WTC11 (cell line): ENCODE measurements at regions not wholly inside any gene's neighbourhood (a gene's known extent, or its start where the extent isn't known, plus 50 kb on each side); places are given as distances from the start of the nearest gene placed in this dataset.

ENCODE experiments used
- ATAC-seq: fragments of 200-7000 bp; cut with Tn5 transposase; 2 replicates; pipeline ENCODE4 v1.10.0; 2021; ENCODE audit warnings: mild to moderate bottlenecking, moderate library complexity
- CTCF ChIA-PET: fragments of 300-600 bp; sonication (Branson Sonifier 250); formaldehyde crosslinking; loops from one replicate; lab custom pipeline; 2021; ENCODE audit warnings: antibody characterized with exemption; lab: Charles Lee
- POLR2A ChIA-PET: fragments of 350-600 bp; sonication (Branson Sonifier 250); formaldehyde crosslinking; loops from one replicate; lab custom pipeline; 2021; ENCODE audit warnings: antibody characterized with exemption; lab: Charles Lee
- DNase-seq: peaks from one replicate; pipeline ENCODE4 v3.0.0; 2021; ENCODE audit warnings: low spot score
- H3K27ac Mint-ChIP-seq: 2 replicates; pipeline ENCODE4 v1.8.0; 2021; ENCODE audit warnings: mixed read lengths
- H3K27me3 Mint-ChIP-seq: 2 replicates; pipeline ENCODE4 v1.8.0; 2021; ENCODE audit warnings: low read depth, mild to moderate bottlenecking, moderate library complexity, mixed read lengths
- H3K36me3 Mint-ChIP-seq: 2 replicates; pipeline ENCODE4 v1.8.0; 2021; ENCODE audit warnings: mixed read lengths
- H3K4me1 Mint-ChIP-seq: 2 replicates; pipeline ENCODE4 v1.8.0; 2022; ENCODE audit warnings: mixed read lengths
- H3K4me3 Mint-ChIP-seq: 2 replicates; pipeline ENCODE4 v1.8.0; 2021; ENCODE audit warnings: mild to moderate bottlenecking, moderate library complexity, mixed read lengths
- H3K9me3 Mint-ChIP-seq: 2 replicates; pipeline ENCODE4 v1.8.0; 2021; ENCODE audit warnings: mixed read lengths
- CBFB ChIP-seq: sonication (generic); formaldehyde crosslinking; IDR thresholded peaks from 2 replicates; pipeline ENCODE4 v1.8.1; 2022; ENCODE audit warnings: mild to moderate bottlenecking, low read depth, missing genetic modification reagents
- ELF4 ChIP-seq: sonication (generic); formaldehyde crosslinking; IDR thresholded peaks from 2 replicates; pipeline ENCODE4 v1.8.1; 2022; ENCODE audit warnings: low read depth, mild to moderate bottlenecking, moderate library complexity, missing genetic modification reagents
- ETV6 ChIP-seq: sonication (generic); formaldehyde crosslinking; IDR thresholded peaks from 2 replicates; pipeline ENCODE4 v1.8.1; 2022; ENCODE audit warnings: mild to moderate bottlenecking, missing genetic modification reagents
- FOXP1 ChIP-seq: sonication (generic); formaldehyde crosslinking; IDR thresholded peaks from 2 replicates; pipeline ENCODE4 v1.8.0; 2022; ENCODE audit warnings: missing genetic modification reagents, mild to moderate bottlenecking, moderate library complexity, borderline replicate concordance
- JAZF1 ChIP-seq: fragments of 250-450 bp; sonication (Bioruptor Pico); IDR thresholded peaks from 2 replicates; pipeline ENCODE4 v1.9.0; 2021; ENCODE audit warnings: moderate library complexity, mild to moderate bottlenecking, inconsistent platforms
- JUN ChIP-seq: sonication (generic); formaldehyde crosslinking; IDR thresholded peaks from 2 replicates; pipeline ENCODE4 v1.8.0; 2023; ENCODE audit warnings: mild to moderate bottlenecking, missing genetic modification reagents
- NFATC4 ChIP-seq: fragments of 250-450 bp; sonication (Bioruptor Pico); IDR thresholded peaks from 2 replicates; pipeline ENCODE4 v1.9.0; 2021; ENCODE audit warnings: mild to moderate bottlenecking
- NFE2L1 ChIP-seq: sonication (generic); formaldehyde crosslinking; IDR thresholded peaks from 2 replicates; pipeline ENCODE4 v1.8.1; 2023; ENCODE audit warnings: missing genetic modification reagents
- RELA ChIP-seq: sonication (generic); formaldehyde crosslinking; IDR thresholded peaks from 2 replicates; pipeline ENCODE4 v1.8.1; 2022; ENCODE audit warnings: missing genetic modification reagents, mild to moderate bottlenecking, borderline replicate concordance
- SMAD3 ChIP-seq: sonication (generic); formaldehyde crosslinking; IDR thresholded peaks from 2 replicates; pipeline ENCODE4 v1.8.0; 2022; ENCODE audit warnings: missing genetic modification reagents, mild to moderate bottlenecking, borderline replicate concordance
- SMAD4 ChIP-seq: sonication (generic); formaldehyde crosslinking; IDR thresholded peaks from 2 replicates; pipeline ENCODE4 v1.8.0; 2022; ENCODE audit warnings: mild to moderate bottlenecking, missing genetic modification reagents
- SOX15 ChIP-seq: fragments of 250-450 bp; sonication (Bioruptor Pico); IDR thresholded peaks from 2 replicates; pipeline ENCODE4 v1.9.0; 2021; ENCODE audit warnings: mild to moderate bottlenecking
- ZNF232 ChIP-seq: sonication (generic); formaldehyde crosslinking; IDR thresholded peaks from 2 replicates; pipeline ENCODE4 v1.8.0; 2022; ENCODE audit warnings: mild to moderate bottlenecking, missing genetic modification reagents
- ZNF423 ChIP-seq: fragments of 250-450 bp; sonication (Bioruptor Pico); IDR thresholded peaks from 2 replicates; pipeline ENCODE4 v2.1.2; 2022; ENCODE audit warnings: mild to moderate bottlenecking, moderate library complexity
- TF ChIP-seq, protein P1 (sequence below): sonication (generic); formaldehyde crosslinking; IDR thresholded peaks from 2 replicates; pipeline ENCODE4 v1.8.0; 2022; ENCODE audit warnings: mild to moderate bottlenecking, missing genetic modification reagents
- TF ChIP-seq, protein P2 (sequence below): sonication (generic); formaldehyde crosslinking; IDR thresholded peaks from 2 replicates; pipeline ENCODE4 v1.8.1; 2023; ENCODE audit warnings: mild to moderate bottlenecking, missing genetic modification reagents, moderate library complexity
- TF ChIP-seq, protein P3 (sequence below): sonication (generic); formaldehyde crosslinking; IDR thresholded peaks from 2 replicates; pipeline ENCODE4 v1.8.1; 2023; ENCODE audit warnings: mild to moderate bottlenecking, missing genetic modification reagents, moderate library complexity
- TF ChIP-seq, protein P4 (sequence below): sonication (generic); formaldehyde crosslinking; IDR thresholded peaks from 2 replicates; pipeline ENCODE4 v1.8.1; 2022; ENCODE audit warnings: mild to moderate bottlenecking, moderate library complexity, missing genetic modification reagents
- TF ChIP-seq, protein P5 (sequence below): fragments of 200-600 bp; IDR thresholded peaks from 2 replicates; pipeline ENCODE4 v1.8.0; 2022; ENCODE audit warnings: antibody characterized with exemption
- TF ChIP-seq, protein P6 (sequence below): sonication (generic); formaldehyde crosslinking; IDR thresholded peaks from 2 replicates; pipeline ENCODE4 v1.8.1; 2022; ENCODE audit warnings: mild to moderate bottlenecking, missing genetic modification reagents, moderate library complexity, borderline replicate concordance
- TF ChIP-seq, protein P7 (sequence below): sonication (generic); formaldehyde crosslinking; IDR thresholded peaks from 2 replicates; pipeline ENCODE4 v1.8.0; 2023; ENCODE audit warnings: missing genetic modification reagents, mild to moderate bottlenecking, borderline replicate concordance

DNA sequence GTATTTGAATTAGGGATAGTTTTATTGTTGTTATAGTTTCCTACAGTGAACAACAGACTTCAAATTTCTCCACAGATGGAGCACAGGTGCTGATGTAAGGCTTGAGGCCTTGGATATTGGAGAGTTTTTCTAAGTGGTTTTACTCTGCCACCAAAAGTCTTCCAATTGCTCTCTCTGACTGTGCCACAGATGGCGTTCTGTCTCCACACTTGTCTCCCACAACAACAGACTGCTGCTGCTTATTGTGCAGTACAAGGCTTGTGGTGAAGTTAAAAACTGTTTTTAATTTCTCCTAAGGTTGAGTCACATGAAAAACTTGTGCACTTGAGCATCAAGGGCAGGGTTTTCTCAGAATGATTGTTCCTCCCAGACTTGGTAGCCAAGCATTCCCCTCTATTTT, 460.9 kb upstream of the KHDRBS2 start (continued):
- TF ChIP-seq, protein P1, sequence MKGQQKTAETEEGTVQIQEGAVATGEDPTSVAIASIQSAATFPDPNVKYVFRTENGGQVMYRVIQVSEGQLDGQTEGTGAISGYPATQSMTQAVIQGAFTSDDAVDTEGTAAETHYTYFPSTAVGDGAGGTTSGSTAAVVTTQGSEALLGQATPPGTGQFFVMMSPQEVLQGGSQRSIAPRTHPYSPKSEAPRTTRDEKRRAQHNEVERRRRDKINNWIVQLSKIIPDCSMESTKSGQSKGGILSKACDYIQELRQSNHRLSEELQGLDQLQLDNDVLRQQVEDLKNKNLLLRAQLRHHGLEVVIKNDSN, result no peak
- TF ChIP-seq JUN (CRISPR knock-in tag), result no peak
- TF ChIP-seq, protein P2, sequence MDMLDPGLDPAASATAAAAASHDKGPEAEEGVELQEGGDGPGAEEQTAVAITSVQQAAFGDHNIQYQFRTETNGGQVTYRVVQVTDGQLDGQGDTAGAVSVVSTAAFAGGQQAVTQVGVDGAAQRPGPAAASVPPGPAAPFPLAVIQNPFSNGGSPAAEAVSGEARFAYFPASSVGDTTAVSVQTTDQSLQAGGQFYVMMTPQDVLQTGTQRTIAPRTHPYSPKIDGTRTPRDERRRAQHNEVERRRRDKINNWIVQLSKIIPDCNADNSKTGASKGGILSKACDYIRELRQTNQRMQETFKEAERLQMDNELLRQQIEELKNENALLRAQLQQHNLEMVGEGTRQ (CRISPR knock-in tag), result no peak

DNA sequence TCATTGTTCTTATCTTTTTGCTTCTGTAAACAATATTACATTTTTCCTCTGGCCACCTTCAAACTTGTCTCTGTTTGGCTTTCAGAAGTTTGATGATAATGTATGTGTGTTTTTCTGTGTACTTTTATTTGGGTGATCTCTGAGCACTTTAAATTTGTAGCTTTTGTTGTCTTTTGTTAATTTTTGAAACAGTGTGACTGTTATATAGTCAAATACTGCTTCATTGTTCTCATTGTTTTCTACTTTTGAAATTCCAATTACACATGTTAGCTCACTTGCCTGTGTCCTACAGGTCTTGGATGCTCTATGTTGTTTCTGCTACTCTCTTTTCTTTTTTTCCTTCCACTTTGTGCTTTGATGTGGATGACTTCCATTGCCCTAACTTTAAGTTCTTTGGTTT, 460.1 kb upstream of the KHDRBS2 start:
- peaks cover 21% of the 10 kb centered on the region for H3K4me1 Mint-ChIP-seq
- DNase-seq (no peak), ATAC-seq (no peak)
- H3K4me3 Mint-ChIP-seq, result no peak overlapping the region
- H3K9me3 Mint-ChIP-seq, result peaks cover 21% of the 10 kb centered on the region
- H3K36me3 Mint-ChIP-seq, result peaks cover 6% of the 10 kb centered on the region
- ChIA-PET CTCF (no interaction called here), POLR2A (no interaction called here)
- no peaks in the 10 kb centered on the region for H3K27me3 Mint-ChIP-seq
- TF ChIP-seq ELF4 (CRISPR knock-in tag), result no peak
- TF ChIP-seq, protein P3, sequence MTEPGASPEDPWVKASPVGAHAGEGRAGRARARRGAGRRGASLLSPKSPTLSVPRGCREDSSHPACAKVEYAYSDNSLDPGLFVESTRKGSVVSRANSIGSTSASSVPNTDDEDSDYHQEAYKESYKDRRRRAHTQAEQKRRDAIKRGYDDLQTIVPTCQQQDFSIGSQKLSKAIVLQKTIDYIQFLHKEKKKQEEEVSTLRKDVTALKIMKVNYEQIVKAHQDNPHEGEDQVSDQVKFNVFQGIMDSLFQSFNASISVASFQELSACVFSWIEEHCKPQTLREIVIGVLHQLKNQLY (CRISPR knock-in tag), result no peak
- TF ChIP-seq SMAD4 (CRISPR knock-in tag), result no peak
- TF ChIP-seq JAZF1 (CRISPR knock-in tag), result no peak
- no peak for TF ChIP-seq ETV6
- TF ChIP-seq, protein P4, sequence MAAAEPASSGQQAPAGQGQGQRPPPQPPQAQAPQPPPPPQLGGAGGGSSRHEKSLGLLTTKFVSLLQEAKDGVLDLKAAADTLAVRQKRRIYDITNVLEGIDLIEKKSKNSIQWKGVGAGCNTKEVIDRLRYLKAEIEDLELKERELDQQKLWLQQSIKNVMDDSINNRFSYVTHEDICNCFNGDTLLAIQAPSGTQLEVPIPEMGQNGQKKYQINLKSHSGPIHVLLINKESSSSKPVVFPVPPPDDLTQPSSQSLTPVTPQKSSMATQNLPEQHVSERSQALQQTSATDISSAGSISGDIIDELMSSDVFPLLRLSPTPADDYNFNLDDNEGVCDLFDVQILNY (CRISPR knock-in tag), result no peak
- TF ChIP-seq SMAD3, result no peak
- no peak for TF ChIP-seq CBFB (CRISPR knock-in tag)
- TF ChIP-seq FOXP1 (CRISPR knock-in tag), result no peak
- TF ChIP-seq SOX15 (CRISPR knock-in tag), result no peak
- no peak for TF ChIP-seq NFE2L1
- no peak for TF ChIP-seq ZNF423 (CRISPR knock-in tag)
- no peak for TF ChIP-seq ZNF232 (CRISPR knock-in tag)
- no peak for TF ChIP-seq NFATC4
- TF ChIP-seq, all 79 proteins: peak for 0
- no peak overlapping the region for H3K27ac Mint-ChIP-seq

DNA sequence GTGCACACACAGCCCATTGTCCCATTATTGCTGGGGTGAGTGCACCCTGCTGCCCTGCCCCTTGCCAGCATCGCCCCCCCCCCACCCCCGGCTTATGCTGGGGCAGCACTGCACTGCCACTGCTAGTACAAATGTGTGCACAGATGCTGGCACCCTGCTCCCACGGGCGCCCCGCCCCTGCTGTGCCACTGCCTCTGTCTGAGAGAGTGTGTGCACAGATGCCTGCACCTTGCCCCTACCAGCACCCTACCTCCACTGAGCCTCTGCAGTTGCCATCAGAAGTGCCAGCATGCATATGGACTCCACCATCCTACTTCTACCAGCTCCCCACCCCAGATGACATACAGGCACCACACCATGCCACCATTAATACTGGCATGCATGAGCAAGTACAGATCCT, 454.6 kb upstream of the KHDRBS2 start:
- DNase-seq (no peak), ATAC-seq (no peak)
- POLR2A ChIA-PET, result no interaction called here
- Mint-ChIP-seq H3K4me3 (no peak overlapping the region; the same call in 1 of the 2 replicates), H3K27ac (no peak overlapping the region), H3K9me3 (peaks cover 32% of the 10 kb centered on the region), H3K4me1 (peaks cover 17% of the 10 kb centered on the region), H3K27me3 (no peaks in the 10 kb centered on the region), H3K36me3 (peaks cover 17% of the 10 kb centered on the region)
- CTCF ChIA-PET, result no interaction called here
- TF ChIP-seq, protein P2 (CRISPR knock-in tag), result no peak
- no peak for TF ChIP-seq RELA (CRISPR knock-in tag)
- TF ChIP-seq, protein P5, sequence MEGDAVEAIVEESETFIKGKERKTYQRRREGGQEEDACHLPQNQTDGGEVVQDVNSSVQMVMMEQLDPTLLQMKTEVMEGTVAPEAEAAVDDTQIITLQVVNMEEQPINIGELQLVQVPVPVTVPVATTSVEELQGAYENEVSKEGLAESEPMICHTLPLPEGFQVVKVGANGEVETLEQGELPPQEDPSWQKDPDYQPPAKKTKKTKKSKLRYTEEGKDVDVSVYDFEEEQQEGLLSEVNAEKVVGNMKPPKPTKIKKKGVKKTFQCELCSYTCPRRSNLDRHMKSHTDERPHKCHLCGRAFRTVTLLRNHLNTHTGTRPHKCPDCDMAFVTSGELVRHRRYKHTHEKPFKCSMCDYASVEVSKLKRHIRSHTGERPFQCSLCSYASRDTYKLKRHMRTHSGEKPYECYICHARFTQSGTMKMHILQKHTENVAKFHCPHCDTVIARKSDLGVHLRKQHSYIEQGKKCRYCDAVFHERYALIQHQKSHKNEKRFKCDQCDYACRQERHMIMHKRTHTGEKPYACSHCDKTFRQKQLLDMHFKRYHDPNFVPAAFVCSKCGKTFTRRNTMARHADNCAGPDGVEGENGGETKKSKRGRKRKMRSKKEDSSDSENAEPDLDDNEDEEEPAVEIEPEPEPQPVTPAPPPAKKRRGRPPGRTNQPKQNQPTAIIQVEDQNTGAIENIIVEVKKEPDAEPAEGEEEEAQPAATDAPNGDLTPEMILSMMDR, result no peak
- TF ChIP-seq, protein P6, sequence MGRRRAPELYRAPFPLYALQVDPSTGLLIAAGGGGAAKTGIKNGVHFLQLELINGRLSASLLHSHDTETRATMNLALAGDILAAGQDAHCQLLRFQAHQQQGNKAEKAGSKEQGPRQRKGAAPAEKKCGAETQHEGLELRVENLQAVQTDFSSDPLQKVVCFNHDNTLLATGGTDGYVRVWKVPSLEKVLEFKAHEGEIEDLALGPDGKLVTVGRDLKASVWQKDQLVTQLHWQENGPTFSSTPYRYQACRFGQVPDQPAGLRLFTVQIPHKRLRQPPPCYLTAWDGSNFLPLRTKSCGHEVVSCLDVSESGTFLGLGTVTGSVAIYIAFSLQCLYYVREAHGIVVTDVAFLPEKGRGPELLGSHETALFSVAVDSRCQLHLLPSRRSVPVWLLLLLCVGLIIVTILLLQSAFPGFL, result no peak
- TF ChIP-seq, protein P7, sequence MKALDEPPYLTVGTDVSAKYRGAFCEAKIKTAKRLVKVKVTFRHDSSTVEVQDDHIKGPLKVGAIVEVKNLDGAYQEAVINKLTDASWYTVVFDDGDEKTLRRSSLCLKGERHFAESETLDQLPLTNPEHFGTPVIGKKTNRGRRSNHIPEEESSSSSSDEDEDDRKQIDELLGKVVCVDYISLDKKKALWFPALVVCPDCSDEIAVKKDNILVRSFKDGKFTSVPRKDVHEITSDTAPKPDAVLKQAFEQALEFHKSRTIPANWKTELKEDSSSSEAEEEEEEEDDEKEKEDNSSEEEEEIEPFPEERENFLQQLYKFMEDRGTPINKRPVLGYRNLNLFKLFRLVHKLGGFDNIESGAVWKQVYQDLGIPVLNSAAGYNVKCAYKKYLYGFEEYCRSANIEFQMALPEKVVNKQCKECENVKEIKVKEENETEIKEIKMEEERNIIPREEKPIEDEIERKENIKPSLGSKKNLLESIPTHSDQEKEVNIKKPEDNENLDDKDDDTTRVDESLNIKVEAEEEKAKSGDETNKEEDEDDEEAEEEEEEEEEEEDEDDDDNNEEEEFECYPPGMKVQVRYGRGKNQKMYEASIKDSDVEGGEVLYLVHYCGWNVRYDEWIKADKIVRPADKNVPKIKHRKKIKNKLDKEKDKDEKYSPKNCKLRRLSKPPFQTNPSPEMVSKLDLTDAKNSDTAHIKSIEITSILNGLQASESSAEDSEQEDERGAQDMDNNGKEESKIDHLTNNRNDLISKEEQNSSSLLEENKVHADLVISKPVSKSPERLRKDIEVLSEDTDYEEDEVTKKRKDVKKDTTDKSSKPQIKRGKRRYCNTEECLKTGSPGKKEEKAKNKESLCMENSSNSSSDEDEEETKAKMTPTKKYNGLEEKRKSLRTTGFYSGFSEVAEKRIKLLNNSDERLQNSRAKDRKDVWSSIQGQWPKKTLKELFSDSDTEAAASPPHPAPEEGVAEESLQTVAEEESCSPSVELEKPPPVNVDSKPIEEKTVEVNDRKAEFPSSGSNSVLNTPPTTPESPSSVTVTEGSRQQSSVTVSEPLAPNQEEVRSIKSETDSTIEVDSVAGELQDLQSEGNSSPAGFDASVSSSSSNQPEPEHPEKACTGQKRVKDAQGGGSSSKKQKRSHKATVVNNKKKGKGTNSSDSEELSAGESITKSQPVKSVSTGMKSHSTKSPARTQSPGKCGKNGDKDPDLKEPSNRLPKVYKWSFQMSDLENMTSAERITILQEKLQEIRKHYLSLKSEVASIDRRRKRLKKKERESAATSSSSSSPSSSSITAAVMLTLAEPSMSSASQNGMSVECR, result no peak
